ENCODE measurements at regions not wholly inside any gene's neighbourhood (a gene's known extent, or its start where the extent isn't known, plus 50 kb on each side); places are given as distances from the start of the nearest gene placed in this dataset.

DNA sequence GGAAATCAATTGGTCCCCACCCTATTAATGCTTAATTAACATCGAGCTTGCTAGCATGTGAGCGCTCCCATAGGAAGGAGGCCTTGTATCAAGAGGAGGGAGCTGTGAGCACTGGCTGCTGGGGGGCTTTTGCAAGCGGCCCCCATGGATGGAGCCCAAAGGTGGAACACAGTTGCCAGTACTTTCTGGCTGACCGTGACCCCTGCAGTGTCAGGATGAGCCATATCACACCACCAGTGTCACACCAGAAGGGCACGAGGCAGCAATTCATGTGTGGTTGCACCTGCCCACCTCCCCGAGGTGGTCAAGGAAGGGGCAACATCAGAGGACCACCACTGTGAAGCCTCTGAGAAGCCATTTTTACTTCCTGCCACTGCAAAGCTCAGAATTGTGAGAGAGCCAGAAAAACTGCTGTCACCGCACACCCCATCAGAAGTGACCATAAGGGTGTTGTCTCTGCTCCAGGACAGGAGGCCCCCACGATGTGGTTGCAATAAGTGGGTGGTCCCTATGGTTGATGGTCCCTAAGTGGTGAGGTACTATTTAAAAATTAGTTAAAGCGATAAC lies 99.8 kb upstream of the RAB6C start:
- ChIA-PET POLR2A (no interaction called here), CTCF (no interaction called here)
- Histone ChIP-seq H3K36me3 (ENCODE audit: control insufficient read depth in 2 of 2, extremely low read depth in 1 of 2, insufficient read depth in 2 of 2, low read length in 2 of 2) (no peaks in the 10 kb centered on the region), H2AFZ (ENCODE audit: low read depth, low read length) (no peak overlapping the region), H3K9me3 (replicated peaks; ENCODE audit: control insufficient read depth, insufficient read depth, low read length) (no peaks in the 10 kb centered on the region), H3K4me3 (replicated peaks in 1 of 3; ENCODE audit: insufficient read depth in 1 of 3, low read depth in 1 of 3, low read length in 3 of 3) (no peak overlapping the region), H3K27me3 (ENCODE audit: control insufficient read depth in 2 of 2, insufficient read depth in 2 of 2, low read length in 2 of 2) (peaks cover 3 to 6% of the 10 kb centered on the region in 2 experiments), H3K9ac (replicated peaks; ENCODE audit: extremely low read depth, insufficient read depth, low read length) (no peak overlapping the region), H3K27ac (ENCODE audit: insufficient read depth, low read depth, low read length) (no peak overlapping the region), H3K9me1 (replicated peaks; ENCODE audit: control insufficient read depth, extremely low read depth, insufficient read depth, low read length) (no peaks in the 10 kb centered on the region), H4K20me1 (replicated peaks; ENCODE audit: control insufficient read depth, extremely low read depth, insufficient read depth, low read length) (no peaks in the 10 kb centered on the region), H3K4me1 (ENCODE audit: control insufficient read depth, extremely low read depth, insufficient read depth, low read length) (no peaks in the 10 kb centered on the region), H3K4me2 (ENCODE audit: insufficient read depth, low read length) (no peak overlapping the region), H3K79me2 (ENCODE audit: control insufficient read depth, insufficient read depth, low read length) (no peaks in the 10 kb centered on the region)
- BruUV-seq (replicated peaks), result no TSS peak
- FAIRE-seq, result no peak
- no peak for DNase-seq (ENCODE audit: low read depth, low spot score)
- dilution Hi-C loops (cut with MboI; ENCODE audit: extremely low pct_ligation_motif_present, low sequenced_read_pairs) (no loop called here), intact Hi-C loops (cut with micrococcal nuclease) (no loop called here)
- TF ChIP-seq MYC (IDR thresholded peaks at IDR 0.05; ENCODE audit: low read depth, low read length) (no peak), EZH2 (IDR thresholded peaks at IDR 0.05; ENCODE audit: borderline replicate concordance, low read depth, low read length, severe bottlenecking) (no peak), JUN (IDR thresholded peaks at IDR 0.05; ENCODE audit: borderline replicate concordance, insufficient read depth, insufficient read length, low read depth) (no peak), POLR2A (IDR thresholded peaks at IDR 0.05; ENCODE audit: low read depth, low read length) (no peak), GATA2 (IDR thresholded peaks at IDR 0.05; ENCODE audit: insufficient read depth, insufficient read length, low read depth, low read length) (no peak), POLR2AphosphoS5 (IDR thresholded peaks at IDR 0.05; ENCODE audit: insufficient read depth, low read depth, low read length) (no peak), FOS (IDR thresholded peaks at IDR 0.05; ENCODE audit: borderline replicate concordance, insufficient read depth, low read length) (no peak)
- TF ChIP-seq, protein P1, sequence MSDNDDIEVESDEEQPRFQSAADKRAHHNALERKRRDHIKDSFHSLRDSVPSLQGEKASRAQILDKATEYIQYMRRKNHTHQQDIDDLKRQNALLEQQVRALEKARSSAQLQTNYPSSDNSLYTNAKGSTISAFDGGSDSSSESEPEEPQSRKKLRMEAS (IDR thresholded peaks at IDR 0.05; ENCODE audit: insufficient read depth, insufficient read length), result no peak
- TF ChIP-seq, protein P2, sequence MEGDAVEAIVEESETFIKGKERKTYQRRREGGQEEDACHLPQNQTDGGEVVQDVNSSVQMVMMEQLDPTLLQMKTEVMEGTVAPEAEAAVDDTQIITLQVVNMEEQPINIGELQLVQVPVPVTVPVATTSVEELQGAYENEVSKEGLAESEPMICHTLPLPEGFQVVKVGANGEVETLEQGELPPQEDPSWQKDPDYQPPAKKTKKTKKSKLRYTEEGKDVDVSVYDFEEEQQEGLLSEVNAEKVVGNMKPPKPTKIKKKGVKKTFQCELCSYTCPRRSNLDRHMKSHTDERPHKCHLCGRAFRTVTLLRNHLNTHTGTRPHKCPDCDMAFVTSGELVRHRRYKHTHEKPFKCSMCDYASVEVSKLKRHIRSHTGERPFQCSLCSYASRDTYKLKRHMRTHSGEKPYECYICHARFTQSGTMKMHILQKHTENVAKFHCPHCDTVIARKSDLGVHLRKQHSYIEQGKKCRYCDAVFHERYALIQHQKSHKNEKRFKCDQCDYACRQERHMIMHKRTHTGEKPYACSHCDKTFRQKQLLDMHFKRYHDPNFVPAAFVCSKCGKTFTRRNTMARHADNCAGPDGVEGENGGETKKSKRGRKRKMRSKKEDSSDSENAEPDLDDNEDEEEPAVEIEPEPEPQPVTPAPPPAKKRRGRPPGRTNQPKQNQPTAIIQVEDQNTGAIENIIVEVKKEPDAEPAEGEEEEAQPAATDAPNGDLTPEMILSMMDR (IDR thresholded peaks at IDR 0.05; ENCODE audit: extremely low read depth in 1 of 2, insufficient read depth in 1 of 2, low read depth in 1 of 2, low read length in 2 of 2), result no peak
